ENCODE measurements at regions not wholly inside any gene's neighbourhood (a gene's known extent, or its start where the extent isn't known, plus 50 kb on each side); places are given as distances from the start of the nearest gene placed in this dataset.

- TF ChIP-seq, protein P1, sequence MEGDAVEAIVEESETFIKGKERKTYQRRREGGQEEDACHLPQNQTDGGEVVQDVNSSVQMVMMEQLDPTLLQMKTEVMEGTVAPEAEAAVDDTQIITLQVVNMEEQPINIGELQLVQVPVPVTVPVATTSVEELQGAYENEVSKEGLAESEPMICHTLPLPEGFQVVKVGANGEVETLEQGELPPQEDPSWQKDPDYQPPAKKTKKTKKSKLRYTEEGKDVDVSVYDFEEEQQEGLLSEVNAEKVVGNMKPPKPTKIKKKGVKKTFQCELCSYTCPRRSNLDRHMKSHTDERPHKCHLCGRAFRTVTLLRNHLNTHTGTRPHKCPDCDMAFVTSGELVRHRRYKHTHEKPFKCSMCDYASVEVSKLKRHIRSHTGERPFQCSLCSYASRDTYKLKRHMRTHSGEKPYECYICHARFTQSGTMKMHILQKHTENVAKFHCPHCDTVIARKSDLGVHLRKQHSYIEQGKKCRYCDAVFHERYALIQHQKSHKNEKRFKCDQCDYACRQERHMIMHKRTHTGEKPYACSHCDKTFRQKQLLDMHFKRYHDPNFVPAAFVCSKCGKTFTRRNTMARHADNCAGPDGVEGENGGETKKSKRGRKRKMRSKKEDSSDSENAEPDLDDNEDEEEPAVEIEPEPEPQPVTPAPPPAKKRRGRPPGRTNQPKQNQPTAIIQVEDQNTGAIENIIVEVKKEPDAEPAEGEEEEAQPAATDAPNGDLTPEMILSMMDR (IDR thresholded peaks at IDR 0.05; ENCODE audit: extremely low read depth in 1 of 2, insufficient read depth in 1 of 2, low read depth in 1 of 2, low read length in 2 of 2) = no peak
- TF ChIP-seq POLR2AphosphoS5 (IDR thresholded peaks at IDR 0.05; ENCODE audit: insufficient read depth, low read depth, low read length) (no peak), JUN (IDR thresholded peaks at IDR 0.05; ENCODE audit: borderline replicate concordance, insufficient read depth, insufficient read length, low read depth) (no peak), POLR2A (IDR thresholded peaks at IDR 0.05; ENCODE audit: low read depth, low read length) (no peak), EZH2 (IDR thresholded peaks at IDR 0.05; ENCODE audit: borderline replicate concordance, low read depth, low read length, severe bottlenecking) (no peak), FOS (IDR thresholded peaks at IDR 0.05; ENCODE audit: borderline replicate concordance, insufficient read depth, low read length) (no peak)
- TF ChIP-seq, protein P2, sequence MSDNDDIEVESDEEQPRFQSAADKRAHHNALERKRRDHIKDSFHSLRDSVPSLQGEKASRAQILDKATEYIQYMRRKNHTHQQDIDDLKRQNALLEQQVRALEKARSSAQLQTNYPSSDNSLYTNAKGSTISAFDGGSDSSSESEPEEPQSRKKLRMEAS (IDR thresholded peaks at IDR 0.05; ENCODE audit: insufficient read depth, insufficient read length) = no peak
These were observed 77.9 kb downstream of the FOXB1 start for GRCh38 chr15:60081976-60082375.
